IMR-90 (cell line): ENCODE measurements at regions not wholly inside any gene's neighbourhood (a gene's known extent, or its start where the extent isn't known, plus 50 kb on each side); places are given as distances from the start of the nearest gene placed in this dataset.

Source experiments
- ATAC-seq: fragments of 200-7000 bp; cut with Tn5 transposase; 2 replicates; pipeline ENCODE4 v1.9.1; 2020; ENCODE audit warnings: low read depth, mild to moderate bottlenecking, moderate library complexity
- BruUV-seq: library from RNA; stranded (reverse); fragments of 400-500 nt; replicated peaks from 2 replicates; lab custom pipeline; 2021; lab: Mats Ljungman, UMichigan
- CTCF ChIA-PET: fragments of 300-600 bp; formaldehyde crosslinking; extraction: SDS; loops from one replicate; lab custom pipeline; 2021; ENCODE audit warnings: antibody characterized with exemption; lab: Yijun Ruan, JAX
- POLR2A ChIA-PET: fragments of 300-600 bp; sonication (Branson Sonifier 250); formaldehyde crosslinking; loops from one replicate; lab custom pipeline; 2022; ENCODE audit warnings: antibody characterized with exemption; ENCODE audit not compliant: unreplicated experiment; lab: Charles Lee
- DNase-seq: peaks from one replicate; pipeline ENCODE4 v3.0.0; 2013
- H2AFZ ChIP-seq: replicated peaks from 2 replicates; pipeline ENCODE3; 2013; ENCODE audit warnings: low read length, mild to moderate bottlenecking; ENCODE audit not compliant: poor library complexity
- H2AK5ac ChIP-seq: 2 replicates; pipeline ENCODE4 v1.6.1; 2013; ENCODE audit warnings: low read depth, low read length, inconsistent platforms
- H2AK9ac ChIP-seq: replicated peaks from 2 replicates; pipeline ENCODE3; 2013; ENCODE audit warnings: mild to moderate bottlenecking, low read depth, low read length, moderate library complexity; ENCODE audit not compliant: poor library complexity
- H2BK120ac ChIP-seq: 2 replicates; pipeline ENCODE4 v1.6.1; 2013; ENCODE audit warnings: low read depth, low read length, inconsistent platforms
- H2BK15ac ChIP-seq: 3 replicates; pipeline ENCODE4 v1.6.1; 2013; ENCODE audit warnings: low read depth, low read length, inconsistent platforms
- H2BK20ac ChIP-seq: 2 replicates; pipeline ENCODE4 v1.6.1; 2013; ENCODE audit warnings: low read depth, mild to moderate bottlenecking, inconsistent platforms, low read length, moderate library complexity
- H2BK5ac ChIP-seq: 2 replicates; pipeline ENCODE4 v1.6.1; 2013; ENCODE audit warnings: mild to moderate bottlenecking, low read depth, low read length, inconsistent platforms; ENCODE audit not compliant: poor library complexity, severe bottlenecking
- H3K14ac ChIP-seq: replicated peaks from 2 replicates; pipeline ENCODE4 v1.6.1; 2013; ENCODE audit warnings: low read depth, low read length, inconsistent platforms
- H3K18ac ChIP-seq: 2 replicates; pipeline ENCODE4 v1.6.1; 2013; ENCODE audit warnings: low read depth, low read length, control low read depth
- H3K23ac ChIP-seq: 2 replicates; pipeline ENCODE4 v1.6.1; 2013; ENCODE audit warnings: low read depth, low read length, inconsistent platforms
- H3K27ac ChIP-seq: 2 replicates; pipeline ENCODE4 v1.5.1; 2013; ENCODE audit warnings: mild to moderate bottlenecking, control low read depth, low read length; ENCODE audit not compliant: insufficient read depth
- H3K27me3 ChIP-seq: 2 replicates; pipeline ENCODE4 v1.6.1; 2013; ENCODE audit warnings: low read length; ENCODE audit not compliant: control insufficient read depth, insufficient read depth
- H3K36me3 ChIP-seq: 2 replicates; pipeline ENCODE4 v1.6.1; 2013; ENCODE audit warnings: low read length, mixed read lengths; ENCODE audit not compliant: control insufficient read depth, insufficient read depth
- H3K4ac ChIP-seq: 2 replicates; pipeline ENCODE4 v1.6.1; 2013; ENCODE audit warnings: low read depth, low read length, inconsistent platforms
- H3K4me1 ChIP-seq: 2 replicates; pipeline ENCODE4 v1.6.1; 2013; ENCODE audit warnings: low read length, mixed read lengths; ENCODE audit not compliant: control insufficient read depth, insufficient read depth
- H3K4me2 ChIP-seq: 2 replicates; pipeline ENCODE4 v1.6.1; 2013; ENCODE audit warnings: low read depth, mild to moderate bottlenecking, control low read depth, low read length, moderate library complexity
- H3K4me3 ChIP-seq: 2 replicates; pipeline ENCODE4 v1.5.1; 2013; ENCODE audit warnings: low read depth, mild to moderate bottlenecking, control low read depth, low read length, moderate library complexity; ENCODE audit not compliant: insufficient read depth
- H3K56ac ChIP-seq: 2 replicates; pipeline ENCODE4 v1.6.1; 2013; ENCODE audit warnings: low read length, inconsistent platforms; ENCODE audit not compliant: insufficient read depth; ENCODE audit errors: extremely low read depth
- H3K79me1 ChIP-seq, 2 experiments: 2 replicates each; pipeline ENCODE4 v1.6.1; 2013; ENCODE audit warnings: low read length in 2 of 2, inconsistent platforms in 1 of 2, low read depth in 1 of 2
- H3K9ac ChIP-seq: 2 replicates; pipeline ENCODE4 v1.6.1; 2013; ENCODE audit warnings: low read depth, low read length, control low read depth
- H3K9me1 ChIP-seq: 2 replicates; pipeline ENCODE4 v1.6.1; 2013; ENCODE audit warnings: low read length, inconsistent platforms; ENCODE audit not compliant: insufficient read depth
- H3K9me3 ChIP-seq: 2 replicates; pipeline ENCODE4 v1.6.1; 2013; ENCODE audit warnings: low read length; ENCODE audit not compliant: control insufficient read depth, insufficient read depth
- H4K20me1 ChIP-seq: 2 replicates; pipeline ENCODE4 v1.6.1; 2013; ENCODE audit warnings: low read length, inconsistent platforms; ENCODE audit not compliant: insufficient read depth
- H4K5ac ChIP-seq: 2 replicates; pipeline ENCODE4 v1.6.1; 2013; ENCODE audit warnings: mild to moderate bottlenecking, low read depth, low read length, control low read depth
- H4K8ac ChIP-seq, 2 experiments: 2 replicates each; pipeline ENCODE4 v1.6.1; 2013; ENCODE audit warnings: low read depth in 2 of 2, low read length in 2 of 2, control low read depth in 1 of 2, inconsistent platforms in 1 of 2
- H4K91ac ChIP-seq: 2 replicates; pipeline ENCODE4 v1.6.1; 2013; ENCODE audit warnings: low read depth, low read length, inconsistent platforms; ENCODE audit not compliant: insufficient read depth
- CEBPB ChIP-seq: IDR thresholded peaks from 2 replicates; pipeline ENCODE4 v1.6.1; 2012; ENCODE audit warnings: low read depth, low read length, improper control_type of control experiment
- CTCF ChIP-seq: conservative IDR thresholded peaks from 2 replicates; pipeline ENCODE4 v1.5.1; 2012; ENCODE audit warnings: mild to moderate bottlenecking, low read depth, low read length, improper control_type of control experiment
- WGBS, 2 experiments: methylation state at CpG; one replicate each; pipeline versions ENCODE4 v1.1.5 to v1.1.7; 2013; ENCODE audit warnings: missing lambda C conversion rate in 2 of 2; ENCODE audit not compliant: insufficient read length in 1 of 2; ENCODE audit errors: extremely low coverage in 2 of 2; 5-methylcytosine and 5-hydroxymethylcytosine counted together
- dilution Hi-C: fragments of 300-500 bp; cut with HindIII; formaldehyde crosslinking; loops from one replicate; pipeline ENCODE4 v1.14.3; 2018; ENCODE audit warnings: low sequenced_read_pairs; ENCODE audit not compliant: unreplicated experiment
- in situ Hi-C: fragments of 300-500 bp; cut with MboI; formaldehyde crosslinking; loops from 3 replicates; pipeline ENCODE4 v1.14.3; 2019; ENCODE audit warnings: low sequenced_read_pairs, inconsistent platforms, mixed read lengths
- intact Hi-C: fragments of 100-400 bp; cut with micrococcal nuclease; formaldehyde crosslinking; loops from 2 replicates; pipeline ENCODE4 v1.10.0; 2022

GRCh38 chr10:91054325-91054724, 133.4 kb upstream of the ANKRD1 start:
- H2BK15ac ChIP-seq: no peak overlapping the region
- H2AK9ac ChIP-seq: no peak overlapping the region
- H2BK120ac ChIP-seq: no peak overlapping the region
- peaks cover 2% of the 10 kb centered on the region; the same call in 1 of the 2 replicates for H3K27me3 ChIP-seq
- no peaks in the 10 kb centered on the region for H3K4me1 ChIP-seq
- no peaks in the 10 kb centered on the region for H3K79me1 ChIP-seq
- WGBS, 2 experiments: no CpG with 5 or more reads among the region's 2 CpGs
- H3K27ac ChIP-seq: no peak overlapping the region
- H2BK20ac ChIP-seq: no peak overlapping the region
- ChIA-PET POLR2A (interaction anchor here (0.6 kb wide), 1 partner anchor 140 kb away, joined by 5 read pairs; no protein-coding TSS in a partner anchor), CTCF (no interaction called here)
- no peak for DNase-seq
- in situ Hi-C loops: no loop called here
- H2AFZ ChIP-seq: no peak overlapping the region
- dilution Hi-C loops: no loop called here
- intact Hi-C loops: no loop called here
- no peak overlapping the region for H2AK5ac ChIP-seq
- no peak overlapping the region for H3K23ac ChIP-seq
- no peak overlapping the region for H4K91ac ChIP-seq
- no peak overlapping the region for H3K9ac ChIP-seq
- H3K4me3 ChIP-seq: no peak overlapping the region
- no peak overlapping the region for H3K14ac ChIP-seq
- H4K5ac ChIP-seq: no peak overlapping the region
- H3K4ac ChIP-seq: no peak overlapping the region
- no peak overlapping the region for H3K4me2 ChIP-seq
- H4K20me1 ChIP-seq: no peaks in the 10 kb centered on the region
- ATAC-seq: no peak
- H4K8ac ChIP-seq: no peak overlapping the region
- H3K56ac ChIP-seq: no peak overlapping the region
- no peak for TF ChIP-seq CTCF
- TF ChIP-seq CEBPB: no peak
- H3K9me1 ChIP-seq: no peaks in the 10 kb centered on the region
- H3K18ac ChIP-seq: no peak overlapping the region
- no peaks in the 10 kb centered on the region for H3K36me3 ChIP-seq
- no TSS peak for BruUV-seq
- no peak overlapping the region for H2BK5ac ChIP-seq
- no peaks in the 10 kb centered on the region for H3K9me3 ChIP-seq
